ENCODE measurements at regions not wholly inside any gene's neighbourhood (a gene's known extent, or its start where the extent isn't known, plus 50 kb on each side); places are given as distances from the start of the nearest gene placed in this dataset.

DNA sequence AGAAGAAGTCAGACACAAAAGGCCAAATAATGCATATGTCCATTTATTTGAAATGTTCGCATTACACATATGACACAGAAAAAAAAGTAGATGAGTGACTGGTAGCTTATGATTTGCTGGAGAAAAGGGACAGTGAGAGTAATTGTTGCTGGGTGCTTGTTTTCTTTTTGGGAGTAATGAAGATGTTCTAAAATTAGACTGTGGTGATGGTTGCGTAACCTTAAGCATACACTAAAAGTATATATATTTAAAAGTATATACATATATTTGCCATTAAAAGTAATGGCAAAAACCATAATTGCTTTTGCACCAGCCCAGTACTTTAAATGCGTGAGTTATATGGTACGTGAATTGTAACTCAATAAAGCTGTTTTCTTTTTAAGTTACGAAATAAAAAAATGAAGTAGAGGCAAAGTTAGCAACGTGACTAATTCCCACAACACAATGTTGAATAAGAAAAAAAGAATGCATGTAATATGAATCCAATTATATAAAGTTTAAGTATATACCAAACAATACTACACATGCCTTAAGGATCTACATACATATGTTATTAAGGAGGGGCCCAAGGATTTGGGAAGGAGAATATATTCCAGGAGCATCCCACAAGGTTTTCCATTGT, 360.4 kb upstream of the CELF2 start:
- no peaks in the 10 kb centered on the region for H4K20me1 ChIP-seq (ENCODE audit: insufficient read depth)
- CTCF ChIA-PET: no interaction called here
- H3K27ac ChIP-seq (ENCODE audit: low read depth, low read length): no peak overlapping the region
- POLR2A ChIA-PET: no interaction called here
- H3K9ac ChIP-seq (ENCODE audit: low read length): no peak overlapping the region
- DNase-seq (ENCODE audit: low read depth, low spot score) (no peak), ATAC-seq (no peak)
- H3K9me2 ChIP-seq (ENCODE audit: insufficient read depth): no peaks in the 10 kb centered on the region
- H3K36me3 ChIP-seq (ENCODE audit: control insufficient read depth in 1 of 2, insufficient read depth in 2 of 2, low read length in 2 of 2): no peaks in the 10 kb centered on the region
- no peaks in the 10 kb centered on the region for H3K27me3 ChIP-seq (ENCODE audit: insufficient read depth, low read length)
- TF ChIP-seq, protein P1, sequence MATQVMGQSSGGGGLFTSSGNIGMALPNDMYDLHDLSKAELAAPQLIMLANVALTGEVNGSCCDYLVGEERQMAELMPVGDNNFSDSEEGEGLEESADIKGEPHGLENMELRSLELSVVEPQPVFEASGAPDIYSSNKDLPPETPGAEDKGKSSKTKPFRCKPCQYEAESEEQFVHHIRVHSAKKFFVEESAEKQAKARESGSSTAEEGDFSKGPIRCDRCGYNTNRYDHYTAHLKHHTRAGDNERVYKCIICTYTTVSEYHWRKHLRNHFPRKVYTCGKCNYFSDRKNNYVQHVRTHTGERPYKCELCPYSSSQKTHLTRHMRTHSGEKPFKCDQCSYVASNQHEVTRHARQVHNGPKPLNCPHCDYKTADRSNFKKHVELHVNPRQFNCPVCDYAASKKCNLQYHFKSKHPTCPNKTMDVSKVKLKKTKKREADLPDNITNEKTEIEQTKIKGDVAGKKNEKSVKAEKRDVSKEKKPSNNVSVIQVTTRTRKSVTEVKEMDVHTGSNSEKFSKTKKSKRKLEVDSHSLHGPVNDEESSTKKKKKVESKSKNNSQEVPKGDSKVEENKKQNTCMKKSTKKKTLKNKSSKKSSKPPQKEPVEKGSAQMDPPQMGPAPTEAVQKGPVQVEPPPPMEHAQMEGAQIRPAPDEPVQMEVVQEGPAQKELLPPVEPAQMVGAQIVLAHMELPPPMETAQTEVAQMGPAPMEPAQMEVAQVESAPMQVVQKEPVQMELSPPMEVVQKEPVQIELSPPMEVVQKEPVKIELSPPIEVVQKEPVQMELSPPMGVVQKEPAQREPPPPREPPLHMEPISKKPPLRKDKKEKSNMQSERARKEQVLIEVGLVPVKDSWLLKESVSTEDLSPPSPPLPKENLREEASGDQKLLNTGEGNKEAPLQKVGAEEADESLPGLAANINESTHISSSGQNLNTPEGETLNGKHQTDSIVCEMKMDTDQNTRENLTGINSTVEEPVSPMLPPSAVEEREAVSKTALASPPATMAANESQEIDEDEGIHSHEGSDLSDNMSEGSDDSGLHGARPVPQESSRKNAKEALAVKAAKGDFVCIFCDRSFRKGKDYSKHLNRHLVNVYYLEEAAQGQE (IDR thresholded peaks at IDR 0.05; ENCODE audit: low read depth): no peak
- TF ChIP-seq SRF (IDR thresholded peaks at IDR 0.05; ENCODE audit: low read depth): no peak
- no peak overlapping the region for H3K4me2 ChIP-seq (ENCODE audit: low read length)
- intact Hi-C loops (cut with micrococcal nuclease): no loop called here
- RAD21 ChIA-PET (ENCODE audit: low non-redundant PET in 1 of 2, low total read pairs in 2 of 2, uncharacterized antibody in 2 of 2, unreplicated experiment in 2 of 2): no interaction called here
- no peak overlapping the region for H2AFZ ChIP-seq (ENCODE audit: low read depth, low read length, poor library complexity, severe bottlenecking)
- BruUV-seq (replicated peaks): no TSS peak
- no peaks in the 10 kb centered on the region for H3K79me2 ChIP-seq (ENCODE audit: insufficient read depth, low read length)
- H3K4me1 ChIP-seq (ENCODE audit: control insufficient read depth in 1 of 2, insufficient read depth in 2 of 2, low read length in 2 of 2): no peaks in the 10 kb centered on the region
- H3K9me3 ChIP-seq (ENCODE audit: control insufficient read depth in 1 of 2, insufficient read depth in 1 of 2, low read depth in 1 of 2, low read length in 2 of 2): peaks cover 5 to 23% of the 10 kb centered on the region in 2 experiments; a peak in 2 of 4 replicates
- H3K4me3 ChIP-seq (replicated peaks in 1 of 2; ENCODE audit: low read depth in 1 of 2, low read length in 2 of 2): no peak overlapping the region

DNA sequence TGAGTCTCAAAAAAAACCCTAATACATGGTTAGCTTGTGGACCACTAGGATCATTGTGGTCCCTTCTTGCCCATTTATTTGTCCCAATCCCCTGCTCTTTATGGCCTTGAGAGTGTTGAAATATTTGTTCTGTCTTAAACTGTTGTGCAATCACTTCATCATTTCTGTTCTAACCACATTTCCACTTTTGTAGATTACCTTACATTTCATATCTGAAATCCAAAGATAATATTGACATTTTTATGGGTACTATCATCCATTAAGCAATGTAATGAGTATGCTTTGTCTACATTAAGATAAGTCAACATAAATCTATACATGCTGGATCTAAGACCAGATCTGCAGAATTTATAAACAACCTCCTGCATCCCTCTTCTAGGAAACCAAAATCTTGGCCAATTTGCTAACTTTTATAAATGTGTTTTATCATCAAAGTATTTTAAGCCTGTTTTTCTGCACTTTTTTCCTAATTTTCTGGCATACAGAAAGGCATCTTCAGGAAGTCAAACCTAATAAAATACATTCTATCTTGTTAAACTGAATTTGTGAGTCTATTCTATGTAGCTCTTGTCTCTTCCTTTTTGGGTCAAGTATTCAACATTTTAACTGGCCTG, 359.4 kb upstream of the CELF2 start:
- TF ChIP-seq ZFX (IDR thresholded peaks at IDR 0.05) (no peak), SP1 (IDR thresholded peaks at IDR 0.05; ENCODE audit: low read depth) (no peak), ELF1 (IDR thresholded peaks at IDR 0.05; ENCODE audit: borderline replicate concordance, low read depth) (no peak), RAD21 (IDR thresholded peaks at IDR 0.05; ENCODE audit: low read depth) (no peak), SIN3A (IDR thresholded peaks at IDR 0.05; ENCODE audit: low read depth) (no peak), YY1 (IDR thresholded peaks at IDR 0.05; ENCODE audit: extremely low read depth, insufficient replicate concordance, low read depth, low read length) (no peak), CBX3 (IDR thresholded peaks at IDR 0.05; ENCODE audit: low read depth) (no peak)
- TF ChIP-seq, protein P2, sequence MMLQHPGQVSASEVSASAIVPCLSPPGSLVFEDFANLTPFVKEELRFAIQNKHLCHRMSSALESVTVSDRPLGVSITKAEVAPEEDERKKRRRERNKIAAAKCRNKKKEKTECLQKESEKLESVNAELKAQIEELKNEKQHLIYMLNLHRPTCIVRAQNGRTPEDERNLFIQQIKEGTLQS (IDR thresholded peaks at IDR 0.05): no peak
- TF ChIP-seq, protein P3, sequence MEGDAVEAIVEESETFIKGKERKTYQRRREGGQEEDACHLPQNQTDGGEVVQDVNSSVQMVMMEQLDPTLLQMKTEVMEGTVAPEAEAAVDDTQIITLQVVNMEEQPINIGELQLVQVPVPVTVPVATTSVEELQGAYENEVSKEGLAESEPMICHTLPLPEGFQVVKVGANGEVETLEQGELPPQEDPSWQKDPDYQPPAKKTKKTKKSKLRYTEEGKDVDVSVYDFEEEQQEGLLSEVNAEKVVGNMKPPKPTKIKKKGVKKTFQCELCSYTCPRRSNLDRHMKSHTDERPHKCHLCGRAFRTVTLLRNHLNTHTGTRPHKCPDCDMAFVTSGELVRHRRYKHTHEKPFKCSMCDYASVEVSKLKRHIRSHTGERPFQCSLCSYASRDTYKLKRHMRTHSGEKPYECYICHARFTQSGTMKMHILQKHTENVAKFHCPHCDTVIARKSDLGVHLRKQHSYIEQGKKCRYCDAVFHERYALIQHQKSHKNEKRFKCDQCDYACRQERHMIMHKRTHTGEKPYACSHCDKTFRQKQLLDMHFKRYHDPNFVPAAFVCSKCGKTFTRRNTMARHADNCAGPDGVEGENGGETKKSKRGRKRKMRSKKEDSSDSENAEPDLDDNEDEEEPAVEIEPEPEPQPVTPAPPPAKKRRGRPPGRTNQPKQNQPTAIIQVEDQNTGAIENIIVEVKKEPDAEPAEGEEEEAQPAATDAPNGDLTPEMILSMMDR (IDR thresholded peaks at IDR 0.05 in 2 of 3, conservative IDR thresholded peaks at IDR 0.05 in 1 of 3; ENCODE audit: borderline replicate concordance in 1 of 3, insufficient read depth in 1 of 3, low read depth in 2 of 3, low read length in 2 of 3): no peak
- no peaks in the 10 kb centered on the region for H3K9me2 ChIP-seq (ENCODE audit: insufficient read depth)
- ATAC-seq (no peak), DNase-seq (ENCODE audit: low read depth, low spot score) (no peak)
- no peaks in the 10 kb centered on the region for H3K36me3 ChIP-seq (ENCODE audit: control insufficient read depth in 1 of 2, insufficient read depth in 2 of 2, low read length in 2 of 2)
- POLR2A ChIA-PET: no interaction called here
- no peak overlapping the region for H3K4me3 ChIP-seq (replicated peaks in 1 of 2; ENCODE audit: low read depth in 1 of 2, low read length in 2 of 2)
- H3K4me1 ChIP-seq (ENCODE audit: control insufficient read depth in 1 of 2, insufficient read depth in 2 of 2, low read length in 2 of 2): no peaks in the 10 kb centered on the region
- RAD21 ChIA-PET (ENCODE audit: low non-redundant PET in 1 of 2, low total read pairs in 2 of 2, uncharacterized antibody in 2 of 2, unreplicated experiment in 2 of 2): no interaction called here
- H3K27me3 ChIP-seq (ENCODE audit: insufficient read depth, low read length): no peaks in the 10 kb centered on the region
- H4K20me1 ChIP-seq (ENCODE audit: insufficient read depth): no peaks in the 10 kb centered on the region
- intact Hi-C loops (cut with micrococcal nuclease): no loop called here
- no peaks in the 10 kb centered on the region for H3K79me2 ChIP-seq (ENCODE audit: insufficient read depth, low read length)
- peaks cover 8 to 32% of the 10 kb centered on the region in 2 experiments; a peak in 2 of 4 replicates for H3K9me3 ChIP-seq (ENCODE audit: control insufficient read depth in 1 of 2, insufficient read depth in 1 of 2, low read depth in 1 of 2, low read length in 2 of 2)
- no TSS peak for BruUV-seq (replicated peaks)
- no peak overlapping the region for H3K4me2 ChIP-seq (ENCODE audit: low read length)
- H3K9ac ChIP-seq (ENCODE audit: low read length): no peak overlapping the region
- CTCF ChIA-PET: no interaction called here
- H3K27ac ChIP-seq (ENCODE audit: low read depth, low read length): no peak overlapping the region
- H2AFZ ChIP-seq (ENCODE audit: low read depth, low read length, poor library complexity, severe bottlenecking): no peak overlapping the region

Measured in HCT116 (cell line).